ENCODE measurements at regions not wholly inside any gene's neighbourhood (a gene's known extent, or its start where the extent isn't known, plus 50 kb on each side); places are given as distances from the start of the nearest gene placed in this dataset.

DNA sequence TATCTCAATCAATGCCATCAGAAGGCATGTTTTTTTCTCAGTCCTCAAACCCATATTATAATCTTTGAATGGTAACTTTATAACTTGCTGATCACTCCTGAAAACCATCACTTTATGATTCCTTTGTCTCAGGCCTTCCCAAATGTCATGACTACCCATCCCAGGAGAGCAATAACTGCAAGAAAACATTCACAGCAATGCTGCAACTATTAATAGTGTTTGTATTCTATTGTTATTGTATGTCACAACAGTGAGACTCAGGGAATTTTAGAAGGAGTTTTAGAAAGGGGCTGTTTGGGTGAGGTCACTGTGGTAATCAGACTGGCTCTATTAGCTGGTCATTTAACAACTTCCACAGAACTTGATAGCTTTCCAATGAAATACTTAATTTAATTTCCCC, 301.4 kb upstream of the TBX18 start (continued):
- TF ChIP-seq, protein P1, sequence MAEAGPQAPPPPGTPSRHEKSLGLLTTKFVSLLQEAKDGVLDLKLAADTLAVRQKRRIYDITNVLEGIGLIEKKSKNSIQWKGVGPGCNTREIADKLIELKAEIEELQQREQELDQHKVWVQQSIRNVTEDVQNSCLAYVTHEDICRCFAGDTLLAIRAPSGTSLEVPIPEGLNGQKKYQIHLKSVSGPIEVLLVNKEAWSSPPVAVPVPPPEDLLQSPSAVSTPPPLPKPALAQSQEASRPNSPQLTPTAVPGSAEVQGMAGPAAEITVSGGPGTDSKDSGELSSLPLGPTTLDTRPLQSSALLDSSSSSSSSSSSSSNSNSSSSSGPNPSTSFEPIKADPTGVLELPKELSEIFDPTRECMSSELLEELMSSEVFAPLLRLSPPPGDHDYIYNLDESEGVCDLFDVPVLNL (CRISPR knock-in tag; IDR thresholded peaks at IDR 0.05; ENCODE audit: borderline replicate concordance, low read depth): no peak
- TF ChIP-seq, protein P2, sequence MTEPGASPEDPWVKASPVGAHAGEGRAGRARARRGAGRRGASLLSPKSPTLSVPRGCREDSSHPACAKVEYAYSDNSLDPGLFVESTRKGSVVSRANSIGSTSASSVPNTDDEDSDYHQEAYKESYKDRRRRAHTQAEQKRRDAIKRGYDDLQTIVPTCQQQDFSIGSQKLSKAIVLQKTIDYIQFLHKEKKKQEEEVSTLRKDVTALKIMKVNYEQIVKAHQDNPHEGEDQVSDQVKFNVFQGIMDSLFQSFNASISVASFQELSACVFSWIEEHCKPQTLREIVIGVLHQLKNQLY (CRISPR knock-in tag; IDR thresholded peaks at IDR 0.05): no peak
- TF ChIP-seq KAT7 (CRISPR knock-in tag; IDR thresholded peaks at IDR 0.05; ENCODE audit: borderline replicate concordance): no peak
- TF ChIP-seq, protein P3, sequence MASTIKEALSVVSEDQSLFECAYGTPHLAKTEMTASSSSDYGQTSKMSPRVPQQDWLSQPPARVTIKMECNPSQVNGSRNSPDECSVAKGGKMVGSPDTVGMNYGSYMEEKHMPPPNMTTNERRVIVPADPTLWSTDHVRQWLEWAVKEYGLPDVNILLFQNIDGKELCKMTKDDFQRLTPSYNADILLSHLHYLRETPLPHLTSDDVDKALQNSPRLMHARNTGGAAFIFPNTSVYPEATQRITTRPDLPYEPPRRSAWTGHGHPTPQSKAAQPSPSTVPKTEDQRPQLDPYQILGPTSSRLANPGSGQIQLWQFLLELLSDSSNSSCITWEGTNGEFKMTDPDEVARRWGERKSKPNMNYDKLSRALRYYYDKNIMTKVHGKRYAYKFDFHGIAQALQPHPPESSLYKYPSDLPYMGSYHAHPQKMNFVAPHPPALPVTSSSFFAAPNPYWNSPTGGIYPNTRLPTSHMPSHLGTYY (CRISPR knock-in tag; IDR thresholded peaks at IDR 0.05): no peak
- no peak for TF ChIP-seq FOXK1 (CRISPR knock-in tag; IDR thresholded peaks at IDR 0.05)
- TF ChIP-seq, protein P4, sequence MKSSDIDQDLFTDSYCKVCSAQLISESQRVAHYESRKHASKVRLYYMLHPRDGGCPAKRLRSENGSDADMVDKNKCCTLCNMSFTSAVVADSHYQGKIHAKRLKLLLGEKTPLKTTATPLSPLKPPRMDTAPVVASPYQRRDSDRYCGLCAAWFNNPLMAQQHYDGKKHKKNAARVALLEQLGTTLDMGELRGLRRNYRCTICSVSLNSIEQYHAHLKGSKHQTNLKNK (CRISPR knock-in tag; IDR thresholded peaks at IDR 0.05): no peak

DNA sequence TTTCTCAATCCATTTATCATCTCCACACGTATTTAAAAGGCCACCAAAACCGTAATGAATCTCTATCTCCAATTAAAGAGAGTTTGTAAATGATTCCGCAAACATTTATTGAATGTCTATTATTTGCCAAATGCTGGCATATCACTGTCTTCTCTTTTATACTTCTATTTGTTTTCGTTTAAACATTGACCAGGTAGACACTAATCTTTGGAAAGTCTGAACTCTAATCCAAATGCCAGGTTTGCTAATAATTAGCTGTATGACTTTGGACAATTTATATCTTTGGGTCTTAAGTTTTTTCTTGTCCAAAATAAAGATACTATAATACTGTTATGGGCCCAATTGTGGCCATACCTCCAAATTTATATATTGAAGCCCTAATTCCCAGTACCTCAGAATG, 299.2 kb upstream of the TBX18 start:
- Mint-ChIP-seq H3K36me3 (no peaks in the 10 kb centered on the region), H3K4me3 (no peak overlapping the region), H3K4me1 (peaks cover 8% of the 10 kb centered on the region), H3K27ac (no peak overlapping the region), H3K27me3 (ENCODE audit: low read depth) (no peaks in the 10 kb centered on the region), H3K9me3 (no peaks in the 10 kb centered on the region)
- ChIA-PET POLR2A (no interaction called here), CTCF (no interaction called here)
- ATAC-seq (no peak), DNase-seq (ENCODE audit: low spot score) (no peak)
- no peak for TF ChIP-seq ATF1 (CRISPR knock-in tag; IDR thresholded peaks at IDR 0.05)
- TF ChIP-seq PRRX2 (CRISPR knock-in tag; IDR thresholded peaks at IDR 0.05): no peak
- TF ChIP-seq, protein P5, sequence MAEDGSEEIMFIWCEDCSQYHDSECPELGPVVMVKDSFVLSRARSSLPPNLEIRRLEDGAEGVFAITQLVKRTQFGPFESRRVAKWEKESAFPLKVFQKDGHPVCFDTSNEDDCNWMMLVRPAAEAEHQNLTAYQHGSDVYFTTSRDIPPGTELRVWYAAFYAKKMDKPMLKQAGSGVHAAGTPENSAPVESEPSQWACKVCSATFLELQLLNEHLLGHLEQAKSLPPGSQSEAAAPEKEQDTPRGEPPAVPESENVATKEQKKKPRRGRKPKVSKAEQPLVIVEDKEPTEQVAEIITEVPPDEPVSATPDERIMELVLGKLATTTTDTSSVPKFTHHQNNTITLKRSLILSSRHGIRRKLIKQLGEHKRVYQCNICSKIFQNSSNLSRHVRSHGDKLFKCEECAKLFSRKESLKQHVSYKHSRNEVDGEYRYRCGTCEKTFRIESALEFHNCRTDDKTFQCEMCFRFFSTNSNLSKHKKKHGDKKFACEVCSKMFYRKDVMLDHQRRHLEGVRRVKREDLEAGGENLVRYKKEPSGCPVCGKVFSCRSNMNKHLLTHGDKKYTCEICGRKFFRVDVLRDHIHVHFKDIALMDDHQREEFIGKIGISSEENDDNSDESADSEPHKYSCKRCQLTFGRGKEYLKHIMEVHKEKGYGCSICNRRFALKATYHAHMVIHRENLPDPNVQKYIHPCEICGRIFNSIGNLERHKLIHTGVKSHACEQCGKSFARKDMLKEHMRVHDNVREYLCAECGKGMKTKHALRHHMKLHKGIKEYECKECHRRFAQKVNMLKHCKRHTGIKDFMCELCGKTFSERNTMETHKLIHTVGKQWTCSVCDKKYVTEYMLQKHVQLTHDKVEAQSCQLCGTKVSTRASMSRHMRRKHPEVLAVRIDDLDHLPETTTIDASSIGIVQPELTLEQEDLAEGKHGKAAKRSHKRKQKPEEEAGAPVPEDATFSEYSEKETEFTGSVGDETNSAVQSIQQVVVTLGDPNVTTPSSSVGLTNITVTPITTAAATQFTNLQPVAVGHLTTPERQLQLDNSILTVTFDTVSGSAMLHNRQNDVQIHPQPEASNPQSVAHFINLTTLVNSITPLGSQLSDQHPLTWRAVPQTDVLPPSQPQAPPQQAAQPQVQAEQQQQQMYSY (CRISPR knock-in tag; IDR thresholded peaks at IDR 0.05): no peak
- no peak for TF ChIP-seq NR2C2 (CRISPR knock-in tag; IDR thresholded peaks at IDR 0.05)
- no peak for TF ChIP-seq ZNF121 (CRISPR knock-in tag; IDR thresholded peaks at IDR 0.05)
- TF ChIP-seq, protein P6, sequence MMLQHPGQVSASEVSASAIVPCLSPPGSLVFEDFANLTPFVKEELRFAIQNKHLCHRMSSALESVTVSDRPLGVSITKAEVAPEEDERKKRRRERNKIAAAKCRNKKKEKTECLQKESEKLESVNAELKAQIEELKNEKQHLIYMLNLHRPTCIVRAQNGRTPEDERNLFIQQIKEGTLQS (CRISPR knock-in tag; conservative IDR thresholded peaks at IDR 0.05): no peak

DNA sequence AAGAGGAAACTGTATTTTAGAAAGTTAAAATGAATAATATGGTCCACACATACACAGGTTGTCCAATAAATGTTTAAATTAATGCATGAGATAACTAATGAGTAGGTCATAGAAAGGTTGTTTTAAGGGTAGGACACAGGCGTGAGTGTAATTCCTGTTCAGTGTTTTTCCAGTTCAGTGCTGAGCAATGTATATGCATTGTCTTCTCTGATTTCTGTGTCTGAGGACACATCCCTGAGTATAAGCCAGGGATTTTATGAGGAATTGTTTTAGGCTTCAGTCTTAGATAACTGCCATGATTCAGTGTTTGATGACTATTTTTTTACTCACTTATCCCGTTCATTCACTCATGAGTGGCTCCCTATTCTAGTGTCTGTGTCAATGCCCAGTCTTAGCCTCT, 298.5 kb upstream of the TBX18 start:
- CTCF ChIA-PET: no interaction called here
- Mint-ChIP-seq H3K27me3 (ENCODE audit: low read depth) (no peaks in the 10 kb centered on the region), H3K9me3 (no peaks in the 10 kb centered on the region), H3K36me3 (no peaks in the 10 kb centered on the region), H3K4me3 (no peak overlapping the region), H3K27ac (no peak overlapping the region), H3K4me1 (peaks cover 8% of the 10 kb centered on the region)
- DNase-seq (ENCODE audit: low spot score): no peak
- POLR2A ChIA-PET: no interaction called here
- no peak for ATAC-seq
- TF ChIP-seq, protein P7, sequence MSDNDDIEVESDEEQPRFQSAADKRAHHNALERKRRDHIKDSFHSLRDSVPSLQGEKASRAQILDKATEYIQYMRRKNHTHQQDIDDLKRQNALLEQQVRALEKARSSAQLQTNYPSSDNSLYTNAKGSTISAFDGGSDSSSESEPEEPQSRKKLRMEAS (CRISPR knock-in tag; IDR thresholded peaks at IDR 0.05): no peak
- TF ChIP-seq, protein P8, sequence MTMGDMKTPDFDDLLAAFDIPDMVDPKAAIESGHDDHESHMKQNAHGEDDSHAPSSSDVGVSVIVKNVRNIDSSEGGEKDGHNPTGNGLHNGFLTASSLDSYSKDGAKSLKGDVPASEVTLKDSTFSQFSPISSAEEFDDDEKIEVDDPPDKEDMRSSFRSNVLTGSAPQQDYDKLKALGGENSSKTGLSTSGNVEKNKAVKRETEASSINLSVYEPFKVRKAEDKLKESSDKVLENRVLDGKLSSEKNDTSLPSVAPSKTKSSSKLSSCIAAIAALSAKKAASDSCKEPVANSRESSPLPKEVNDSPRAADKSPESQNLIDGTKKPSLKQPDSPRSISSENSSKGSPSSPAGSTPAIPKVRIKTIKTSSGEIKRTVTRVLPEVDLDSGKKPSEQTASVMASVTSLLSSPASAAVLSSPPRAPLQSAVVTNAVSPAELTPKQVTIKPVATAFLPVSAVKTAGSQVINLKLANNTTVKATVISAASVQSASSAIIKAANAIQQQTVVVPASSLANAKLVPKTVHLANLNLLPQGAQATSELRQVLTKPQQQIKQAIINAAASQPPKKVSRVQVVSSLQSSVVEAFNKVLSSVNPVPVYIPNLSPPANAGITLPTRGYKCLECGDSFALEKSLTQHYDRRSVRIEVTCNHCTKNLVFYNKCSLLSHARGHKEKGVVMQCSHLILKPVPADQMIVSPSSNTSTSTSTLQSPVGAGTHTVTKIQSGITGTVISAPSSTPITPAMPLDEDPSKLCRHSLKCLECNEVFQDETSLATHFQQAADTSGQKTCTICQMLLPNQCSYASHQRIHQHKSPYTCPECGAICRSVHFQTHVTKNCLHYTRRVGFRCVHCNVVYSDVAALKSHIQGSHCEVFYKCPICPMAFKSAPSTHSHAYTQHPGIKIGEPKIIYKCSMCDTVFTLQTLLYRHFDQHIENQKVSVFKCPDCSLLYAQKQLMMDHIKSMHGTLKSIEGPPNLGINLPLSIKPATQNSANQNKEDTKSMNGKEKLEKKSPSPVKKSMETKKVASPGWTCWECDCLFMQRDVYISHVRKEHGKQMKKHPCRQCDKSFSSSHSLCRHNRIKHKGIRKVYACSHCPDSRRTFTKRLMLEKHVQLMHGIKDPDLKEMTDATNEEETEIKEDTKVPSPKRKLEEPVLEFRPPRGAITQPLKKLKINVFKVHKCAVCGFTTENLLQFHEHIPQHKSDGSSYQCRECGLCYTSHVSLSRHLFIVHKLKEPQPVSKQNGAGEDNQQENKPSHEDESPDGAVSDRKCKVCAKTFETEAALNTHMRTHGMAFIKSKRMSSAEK (CRISPR knock-in tag; IDR thresholded peaks at IDR 0.05; ENCODE audit: borderline replicate concordance): no peak
- TF ChIP-seq, protein P1 (CRISPR knock-in tag; IDR thresholded peaks at IDR 0.05; ENCODE audit: borderline replicate concordance, low read depth): no peak
- no peak for TF ChIP-seq TEAD1 (CRISPR knock-in tag; IDR thresholded peaks at IDR 0.05)
- TF ChIP-seq ZNF121 (CRISPR knock-in tag; IDR thresholded peaks at IDR 0.05): no peak
- TF ChIP-seq, protein P9, sequence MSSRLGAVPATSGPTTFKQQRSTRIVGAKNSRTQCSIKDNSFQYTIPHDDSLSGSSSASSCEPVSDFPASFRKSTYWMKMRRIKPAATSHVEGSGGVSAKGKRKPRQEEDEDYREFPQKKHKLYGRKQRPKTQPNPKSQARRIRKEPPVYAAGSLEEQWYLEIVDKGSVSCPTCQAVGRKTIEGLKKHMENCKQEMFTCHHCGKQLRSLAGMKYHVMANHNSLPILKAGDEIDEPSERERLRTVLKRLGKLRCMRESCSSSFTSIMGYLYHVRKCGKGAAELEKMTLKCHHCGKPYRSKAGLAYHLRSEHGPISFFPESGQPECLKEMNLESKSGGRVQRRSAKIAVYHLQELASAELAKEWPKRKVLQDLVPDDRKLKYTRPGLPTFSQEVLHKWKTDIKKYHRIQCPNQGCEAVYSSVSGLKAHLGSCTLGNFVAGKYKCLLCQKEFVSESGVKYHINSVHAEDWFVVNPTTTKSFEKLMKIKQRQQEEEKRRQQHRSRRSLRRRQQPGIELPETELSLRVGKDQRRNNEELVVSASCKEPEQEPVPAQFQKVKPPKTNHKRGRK (CRISPR knock-in tag; IDR thresholded peaks at IDR 0.05; ENCODE audit: borderline replicate concordance): no peak
- TF ChIP-seq IRF2 (CRISPR knock-in tag; IDR thresholded peaks at IDR 0.05; ENCODE audit: borderline replicate concordance, low read depth): no peak
- TF ChIP-seq ZNF317 (CRISPR knock-in tag; IDR thresholded peaks at IDR 0.05; ENCODE audit: borderline replicate concordance, low read depth): no peak

Data from WTC11 (cell line).